ENCODE measurements at regions not wholly inside any gene's neighbourhood (a gene's known extent, or its start where the extent isn't known, plus 50 kb on each side); places are given as distances from the start of the nearest gene placed in this dataset.

GRCh38 chr1:4018466-4019146 is 118.5 kb upstream of the C1orf174 start:
- H3K4me1 ChIP-seq (ENCODE audit: control insufficient read depth, insufficient read depth, low read length), result no peaks in the 10 kb centered on the region
- H3K27me3 ChIP-seq (ENCODE audit: control insufficient read depth, insufficient read depth, low read length), result no peaks in the 10 kb centered on the region
- no peak overlapping the region for H2AFZ ChIP-seq (replicated peaks; ENCODE audit: low read length, poor library complexity)
- H3K18ac ChIP-seq (ENCODE audit: low read depth, low read length), result no peak overlapping the region
- no peak overlapping the region for H4K5ac ChIP-seq (ENCODE audit: low read depth, low read length)
- H3K4ac ChIP-seq (ENCODE audit: low read depth, low read length), result no peak overlapping the region
- 79% methylated on average over 17 of the region's 25 CpGs; no CpG with 5 or more reads in 1 of the 2 experiments for WGBS, 2 experiments (ENCODE audit: extremely low coverage in 2 of 2, insufficient read length in 1 of 2)
- H3K36me3 ChIP-seq (ENCODE audit: control insufficient read depth, insufficient read depth, low read length), result no peaks in the 10 kb centered on the region
- TF ChIP-seq RCOR1 (IDR thresholded peaks at IDR 0.05; ENCODE audit: insufficient replicate concordance, low read length) (no peak), NFE2L2 (IDR thresholded peaks at IDR 0.05; ENCODE audit: low read depth, low read length) (no peak), RAD21 (IDR thresholded peaks at IDR 0.05; ENCODE audit: low read length) (no peak), RFX5 (IDR thresholded peaks at IDR 0.05; ENCODE audit: low read depth, low read length) (no peak), POLR2A (IDR thresholded peaks at IDR 0.05; ENCODE audit: low read depth, low read length) (no peak), ELK1 (IDR thresholded peaks at IDR 0.05; ENCODE audit: borderline replicate concordance, low read depth, low read length) (no peak), MAZ (IDR thresholded peaks at IDR 0.05; ENCODE audit: borderline replicate concordance, low read depth, low read length) (no peak), BHLHE40 (IDR thresholded peaks at IDR 0.05; ENCODE audit: low read depth, low read length) (no peak), FOS (IDR thresholded peaks at IDR 0.05; ENCODE audit: low read depth, low read length) (no peak), CHD1 (IDR thresholded peaks at IDR 0.05; ENCODE audit: low read depth, low read length) (no peak), MAFK (IDR thresholded peaks at IDR 0.05; ENCODE audit: low read depth, low read length) (no peak), MXI1 (IDR thresholded peaks at IDR 0.05; ENCODE audit: borderline replicate concordance, low read depth, low read length) (no peak), CTCF (conservative IDR thresholded peaks at IDR 0.05; ENCODE audit: low read depth, low read length) (no peak), SMC3 (IDR thresholded peaks at IDR 0.05; ENCODE audit: low read depth, low read length) (no peak), CEBPB (IDR thresholded peaks at IDR 0.05; ENCODE audit: low read depth, low read length) (no peak)
- TF ChIP-seq, protein P1, sequence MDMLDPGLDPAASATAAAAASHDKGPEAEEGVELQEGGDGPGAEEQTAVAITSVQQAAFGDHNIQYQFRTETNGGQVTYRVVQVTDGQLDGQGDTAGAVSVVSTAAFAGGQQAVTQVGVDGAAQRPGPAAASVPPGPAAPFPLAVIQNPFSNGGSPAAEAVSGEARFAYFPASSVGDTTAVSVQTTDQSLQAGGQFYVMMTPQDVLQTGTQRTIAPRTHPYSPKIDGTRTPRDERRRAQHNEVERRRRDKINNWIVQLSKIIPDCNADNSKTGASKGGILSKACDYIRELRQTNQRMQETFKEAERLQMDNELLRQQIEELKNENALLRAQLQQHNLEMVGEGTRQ (IDR thresholded peaks at IDR 0.05; ENCODE audit: low read depth, low read length), result no peak
- no peak for ATAC-seq (ENCODE audit: low read depth)
- no peak for DNase-seq
- H3K56ac ChIP-seq (ENCODE audit: extremely low read depth, insufficient read depth, low read length), result no peak overlapping the region
- no peak overlapping the region for H2BK15ac ChIP-seq (ENCODE audit: low read depth, low read length)
- H3K23ac ChIP-seq (ENCODE audit: low read depth, low read length), result no peak overlapping the region
- no peak overlapping the region for H2AK9ac ChIP-seq (replicated peaks; ENCODE audit: low read depth, low read length, poor library complexity)
- H2AK5ac ChIP-seq (ENCODE audit: low read depth, low read length), result no peak overlapping the region
- H3K79me1 ChIP-seq (ENCODE audit: low read depth in 1 of 2, low read length in 2 of 2), result no peaks in the 10 kb centered on the region
- H3K9ac ChIP-seq (ENCODE audit: low read depth, low read length), result no peak overlapping the region
- H3K9me3 ChIP-seq (ENCODE audit: control insufficient read depth, insufficient read depth, low read length), result peaks cover 50% of the 10 kb centered on the region
- no peak overlapping the region for H2BK120ac ChIP-seq (ENCODE audit: low read depth, low read length)
- H4K8ac ChIP-seq (ENCODE audit: low read depth in 2 of 2, low read length in 2 of 2), result no peak overlapping the region
- no peak overlapping the region for H3K4me3 ChIP-seq (ENCODE audit: insufficient read depth, low read depth, low read length)
- intact Hi-C loops (cut with micrococcal nuclease), result no loop called here
- no peak overlapping the region for H2BK5ac ChIP-seq (ENCODE audit: low read depth, low read length, poor library complexity, severe bottlenecking)
- in situ Hi-C loops (cut with MboI; ENCODE audit: low sequenced_read_pairs), result no loop called here
- H3K9me1 ChIP-seq (ENCODE audit: insufficient read depth, low read length), result no peaks in the 10 kb centered on the region
- POLR2A ChIA-PET (ENCODE audit: unreplicated experiment), result no interaction called here
- no peak overlapping the region for H2BK20ac ChIP-seq (ENCODE audit: low read depth, low read length)
- H4K91ac ChIP-seq (ENCODE audit: insufficient read depth, low read depth, low read length), result no peak overlapping the region
- no TSS peak for BruUV-seq (replicated peaks)
- H3K14ac ChIP-seq (replicated peaks; ENCODE audit: low read depth, low read length), result no peak overlapping the region
- no peaks in the 10 kb centered on the region for H4K20me1 ChIP-seq (ENCODE audit: insufficient read depth, low read length)
- dilution Hi-C loops (cut with HindIII; ENCODE audit: low sequenced_read_pairs, unreplicated experiment), result no loop called here
- H3K27ac ChIP-seq (ENCODE audit: insufficient read depth, low read length), result no peak overlapping the region
- CTCF ChIA-PET, result interaction anchor here (0.6 kb wide), 1 partner anchor 21 kb away, joined by 5 read pairs; no protein-coding TSS in a partner anchor
- no peak overlapping the region for H3K4me2 ChIP-seq (ENCODE audit: low read depth, low read length)
